ENCODE measurements at regions not wholly inside any gene's neighbourhood (a gene's known extent, or its start where the extent isn't known, plus 50 kb on each side); places are given as distances from the start of the nearest gene placed in this dataset.

DNA sequence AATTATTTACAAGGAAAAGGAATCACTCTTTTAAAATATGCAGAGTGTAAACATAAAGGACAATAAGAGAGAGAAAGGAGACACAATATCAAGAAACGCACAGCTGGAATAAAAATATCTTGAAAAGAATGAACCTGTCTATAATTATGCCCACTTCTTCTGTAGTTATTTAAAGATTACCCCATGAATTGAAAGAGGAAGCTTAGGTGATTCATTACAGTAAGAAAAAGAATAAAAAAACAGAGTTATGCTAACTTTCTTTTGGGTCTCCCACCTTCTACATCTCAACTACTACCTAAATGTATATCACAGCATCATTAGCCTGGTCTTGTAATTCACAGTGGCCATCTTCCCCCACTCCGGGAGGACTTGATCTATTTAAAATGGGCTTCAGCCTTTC, 182.1 kb downstream of the MRPL39 start:
- in situ Hi-C loops (cut with HindIII; ENCODE audit: low sequenced_read_pairs) = no loop called here

DNA sequence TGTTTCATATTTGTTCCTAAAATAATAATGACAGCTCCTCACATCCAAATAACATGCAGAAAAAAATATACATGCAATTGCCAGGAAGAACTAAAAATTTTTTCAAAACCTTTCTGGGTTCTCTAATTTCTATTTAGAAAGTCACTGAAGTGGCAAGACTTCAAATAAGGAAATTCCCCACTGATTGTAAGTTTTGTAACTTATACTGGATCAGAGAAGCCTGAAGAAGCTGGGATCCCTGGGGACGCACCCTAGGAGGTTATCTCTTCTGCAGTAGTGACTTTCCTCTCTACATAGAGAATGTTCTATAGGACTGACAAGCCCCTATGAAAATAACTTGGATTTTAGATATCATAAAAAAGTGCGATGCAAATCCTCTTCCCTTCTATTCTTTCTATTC, 182.6 kb downstream of the MRPL39 start:
- in situ Hi-C loops (cut with HindIII; ENCODE audit: low sequenced_read_pairs) = no loop called here

DNA sequence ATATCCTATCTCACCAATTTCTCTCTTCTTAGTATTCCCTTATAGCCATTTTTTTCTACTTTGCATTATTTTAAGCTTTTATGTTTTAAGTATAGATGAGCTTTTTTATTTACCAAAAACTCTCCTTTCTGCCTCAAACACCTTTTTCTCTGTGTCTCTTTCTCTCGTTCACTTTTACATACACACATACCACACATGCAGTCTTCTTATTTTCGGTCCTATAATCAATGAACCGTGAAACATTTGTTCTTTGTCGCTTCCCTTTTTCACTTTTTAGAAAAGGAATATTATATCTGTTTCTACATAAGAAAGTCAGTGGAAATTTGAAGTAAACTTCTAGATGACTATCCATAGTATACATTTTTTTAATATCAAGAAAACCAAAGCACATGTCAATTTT, 183.2 kb downstream of the MRPL39 start:
- in situ Hi-C loops (cut with HindIII; ENCODE audit: low sequenced_read_pairs) = no loop called here

DNA sequence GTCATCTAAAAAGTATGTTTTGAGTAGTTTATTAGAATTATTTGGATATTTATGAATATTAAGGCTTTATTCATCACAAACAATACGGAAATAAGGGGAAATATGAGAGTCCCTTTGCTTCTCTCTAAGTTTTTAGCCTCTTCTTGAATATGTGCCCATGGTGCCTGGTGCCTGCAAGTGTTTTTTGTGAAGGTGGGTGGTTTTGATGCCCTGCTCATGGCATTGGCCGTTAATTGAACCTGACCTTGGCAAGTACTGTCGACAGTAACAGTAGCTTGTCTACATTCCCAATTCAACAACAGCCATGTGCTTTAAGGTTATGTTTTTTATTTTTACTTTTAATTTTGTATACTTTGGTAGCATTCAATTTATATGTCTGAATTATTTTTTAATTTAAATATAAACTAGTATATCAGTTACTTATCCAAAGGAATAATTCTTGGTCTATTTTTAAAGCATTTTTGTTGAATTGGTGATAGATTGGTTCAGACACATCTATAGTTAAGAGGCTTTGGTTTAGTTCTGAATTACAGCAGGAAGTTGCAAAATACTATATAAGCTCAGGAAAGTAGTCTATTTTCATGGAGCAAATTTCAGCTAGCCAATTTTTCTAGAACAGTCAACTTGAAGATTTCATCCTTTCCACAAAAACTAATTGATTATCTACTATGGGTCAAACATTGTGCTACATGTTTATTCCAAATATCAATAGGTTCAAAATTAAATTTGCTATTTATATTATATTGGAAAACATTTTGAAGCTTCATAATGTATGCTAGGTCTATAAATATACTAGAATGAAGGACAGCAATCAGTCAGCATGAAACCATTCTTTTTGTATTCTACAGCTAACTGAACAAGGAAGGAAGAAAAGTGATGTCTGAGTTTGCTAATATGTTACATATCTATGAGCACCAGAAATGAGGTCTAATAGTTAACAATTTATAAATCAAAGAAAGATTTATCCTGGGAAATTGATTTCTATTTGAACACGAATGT, 184.4 kb downstream of the MRPL39 start:
- in situ Hi-C loops (cut with HindIII; ENCODE audit: low sequenced_read_pairs) = no loop called here

DNA sequence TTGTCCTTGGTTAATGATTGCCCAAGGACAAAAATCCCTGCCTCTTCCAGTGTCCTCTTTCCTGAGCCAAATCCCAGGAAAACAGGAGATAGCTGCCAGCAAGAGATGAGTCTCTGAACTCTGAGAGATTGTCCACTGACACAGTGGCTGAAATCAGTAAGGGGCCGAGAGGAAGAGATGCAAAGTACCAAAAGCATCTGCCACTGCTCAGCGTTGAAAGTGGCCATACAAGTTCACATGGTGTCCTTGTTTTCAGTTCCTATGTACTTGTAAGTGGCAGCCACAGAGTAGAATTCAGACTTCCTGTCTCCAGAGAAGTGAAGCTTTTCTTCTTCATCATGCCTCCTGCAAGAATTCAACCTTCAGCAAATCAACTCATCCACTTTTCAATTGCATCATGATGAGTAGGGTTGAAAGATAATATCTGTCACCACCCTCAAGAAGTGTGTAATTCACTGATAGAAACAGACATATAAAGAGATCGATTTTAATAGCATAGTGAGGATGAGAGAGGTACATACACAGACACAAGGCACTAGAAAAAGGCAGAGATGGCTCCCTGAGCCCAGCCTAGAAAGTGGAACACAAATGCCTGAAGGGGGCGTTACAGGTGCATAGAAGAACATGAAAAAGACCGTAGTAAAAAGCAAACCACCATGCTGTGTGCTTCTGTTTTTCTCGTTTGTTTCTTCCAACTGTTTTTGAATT, 185.8 kb downstream of the MRPL39 start:
- in situ Hi-C loops (cut with HindIII; ENCODE audit: low sequenced_read_pairs) = no loop called here

DNA sequence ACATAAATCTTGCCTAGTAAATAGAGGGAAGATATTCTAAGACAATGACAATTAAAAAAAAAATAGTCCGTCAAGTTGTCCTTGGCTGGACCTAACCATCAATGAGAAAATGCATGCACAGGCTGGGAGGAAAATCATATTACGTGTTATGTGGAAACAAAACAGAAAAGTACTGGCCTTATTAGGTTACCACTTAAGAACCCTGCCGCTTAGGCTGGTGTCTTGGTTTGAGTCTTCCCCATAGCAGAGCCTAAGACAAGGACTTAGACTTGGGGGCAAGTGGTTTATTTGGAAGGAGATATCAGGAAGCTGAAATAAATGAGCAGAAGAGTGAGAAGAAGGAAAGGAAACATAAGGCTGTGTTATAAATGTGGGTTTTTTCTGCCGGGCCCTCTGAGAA, 186.4 kb downstream of the MRPL39 start:
- in situ Hi-C loops (cut with HindIII; ENCODE audit: low sequenced_read_pairs) = no loop called here

DNA sequence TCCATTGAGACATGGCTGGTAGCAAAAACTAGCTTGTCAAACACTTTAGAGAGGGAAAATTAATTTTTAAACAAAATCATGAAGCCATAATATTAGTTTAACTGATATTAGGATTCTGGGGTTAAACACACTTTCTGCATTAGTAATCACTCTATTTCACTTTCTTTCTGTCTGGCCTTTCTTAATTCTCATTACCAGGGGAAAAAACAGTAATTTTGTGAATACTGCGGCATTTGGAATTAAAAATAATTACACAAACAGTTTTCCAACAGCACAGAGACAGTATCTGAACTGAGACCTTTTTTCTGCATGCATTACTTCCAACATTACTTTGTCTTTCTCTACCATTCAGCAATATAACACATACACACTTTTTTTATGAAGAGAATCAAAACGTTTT, 190.6 kb downstream of the MRPL39 start:
- in situ Hi-C loops (cut with HindIII; ENCODE audit: low sequenced_read_pairs) = no loop called here

DNA sequence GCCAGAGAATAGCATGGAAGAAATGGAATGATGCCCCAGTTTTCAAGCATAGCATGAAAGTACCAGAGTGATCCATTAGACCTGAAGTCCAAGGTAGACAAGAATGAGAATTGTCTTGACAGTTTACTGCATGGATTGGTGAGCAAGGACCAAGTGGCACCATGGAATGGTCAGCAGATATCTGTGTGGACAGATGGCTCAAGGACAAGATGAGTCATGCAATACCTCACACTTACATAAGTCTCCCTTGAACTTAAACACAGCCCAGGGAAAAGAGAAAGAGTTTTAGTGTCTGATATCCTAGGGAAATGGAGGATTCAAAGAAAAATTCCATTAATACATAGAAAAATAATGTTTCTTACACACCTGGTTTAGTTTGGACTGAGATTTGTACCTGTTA, 195.2 kb downstream of the MRPL39 start:
- in situ Hi-C loops (cut with HindIII; ENCODE audit: low sequenced_read_pairs) = no loop called here

DNA sequence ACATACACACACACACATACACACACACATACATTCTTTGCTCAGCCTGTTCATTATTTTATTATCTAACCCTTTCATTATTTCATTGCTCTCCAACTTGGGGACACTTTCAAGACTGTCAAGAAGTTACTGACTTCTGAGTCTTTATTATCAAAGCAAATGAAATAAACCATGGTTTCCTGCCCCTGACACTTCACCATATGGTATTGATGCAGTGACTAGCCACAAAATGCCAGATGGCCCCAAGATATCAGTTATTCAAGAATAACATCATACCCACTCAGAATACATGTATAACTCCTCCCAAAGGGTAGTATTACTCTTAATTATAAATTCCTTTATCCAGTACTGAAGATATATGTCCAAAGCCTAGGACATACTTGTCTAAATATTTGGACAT, 197.3 kb downstream of the MRPL39 start:
- in situ Hi-C loops (cut with HindIII; ENCODE audit: low sequenced_read_pairs) = no loop called here

DNA sequence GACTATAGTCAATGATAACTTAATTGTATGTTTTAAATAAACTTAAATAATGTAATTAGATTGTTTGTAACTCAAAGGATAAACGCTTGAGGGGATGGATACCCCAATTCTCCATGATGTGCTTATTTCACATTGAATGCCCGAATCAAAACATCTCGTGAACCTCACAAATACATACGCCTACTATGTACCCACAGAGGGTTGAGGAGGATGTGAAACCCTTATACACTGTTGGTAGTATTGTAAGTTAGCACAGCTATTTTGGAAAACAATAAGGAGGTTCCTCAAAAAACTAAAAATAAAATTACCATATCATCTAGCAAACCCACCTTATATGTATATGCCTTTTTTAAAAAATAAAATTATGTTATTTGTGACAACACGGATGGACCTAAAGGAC, 198.6 kb downstream of the MRPL39 start:
- in situ Hi-C loops (cut with HindIII; ENCODE audit: low sequenced_read_pairs) = no loop called here

DNA sequence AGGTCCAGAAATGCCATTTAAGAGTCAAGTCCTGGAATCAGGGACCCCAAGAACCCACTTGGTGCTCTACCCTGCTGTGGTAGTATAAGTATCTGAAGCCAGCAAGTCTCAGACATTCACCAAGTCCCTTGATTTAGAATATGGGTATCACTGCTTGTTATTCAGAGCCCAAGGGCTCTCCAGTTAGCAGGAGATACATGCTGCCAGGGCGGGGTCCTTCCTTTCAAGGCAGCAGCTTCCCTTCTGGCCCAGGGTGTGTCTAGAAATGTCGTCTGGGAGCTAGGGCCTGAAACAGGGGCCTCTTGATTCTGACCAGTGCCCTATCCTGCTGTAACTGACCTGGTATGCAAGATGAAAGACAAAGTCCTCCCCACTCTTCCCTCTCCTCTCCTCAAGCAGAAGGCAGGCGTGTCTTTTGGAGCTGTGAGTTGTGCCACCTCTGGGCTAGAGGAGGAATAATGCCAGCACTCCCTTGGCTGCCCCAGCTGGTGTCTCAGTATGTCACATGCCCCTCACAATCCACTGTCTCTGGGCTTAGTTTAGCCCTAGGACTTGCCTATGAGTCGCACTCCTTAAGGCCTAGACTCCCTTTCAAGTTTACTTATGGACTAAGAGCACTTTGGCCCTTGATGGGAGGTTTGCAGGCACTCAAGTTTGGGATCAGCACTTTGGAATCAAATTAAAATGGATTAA, 200.2 kb downstream of the MRPL39 start:
- in situ Hi-C loops (cut with HindIII; ENCODE audit: low sequenced_read_pairs) = no loop called here

DNA sequence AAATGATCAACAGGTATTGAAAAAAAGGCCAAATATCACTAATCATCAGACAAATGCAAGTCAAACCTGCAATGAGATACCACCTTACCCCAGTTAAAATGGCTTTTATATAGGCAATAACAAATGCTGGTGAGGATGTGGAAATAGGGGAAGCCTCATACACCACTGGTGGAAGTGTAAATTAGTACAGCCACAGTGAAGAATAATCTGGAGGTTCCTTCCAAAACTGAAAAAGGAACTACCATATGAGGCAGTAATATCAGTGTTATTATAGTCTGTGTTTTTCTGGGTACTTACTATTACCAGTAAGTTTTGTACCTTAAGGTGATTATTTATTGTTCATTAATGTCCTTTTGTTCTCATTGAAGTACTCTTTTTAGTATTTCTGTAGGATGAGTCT, 201.3 kb downstream of the MRPL39 start:
- in situ Hi-C loops (cut with HindIII; ENCODE audit: low sequenced_read_pairs) = no loop called here

DNA sequence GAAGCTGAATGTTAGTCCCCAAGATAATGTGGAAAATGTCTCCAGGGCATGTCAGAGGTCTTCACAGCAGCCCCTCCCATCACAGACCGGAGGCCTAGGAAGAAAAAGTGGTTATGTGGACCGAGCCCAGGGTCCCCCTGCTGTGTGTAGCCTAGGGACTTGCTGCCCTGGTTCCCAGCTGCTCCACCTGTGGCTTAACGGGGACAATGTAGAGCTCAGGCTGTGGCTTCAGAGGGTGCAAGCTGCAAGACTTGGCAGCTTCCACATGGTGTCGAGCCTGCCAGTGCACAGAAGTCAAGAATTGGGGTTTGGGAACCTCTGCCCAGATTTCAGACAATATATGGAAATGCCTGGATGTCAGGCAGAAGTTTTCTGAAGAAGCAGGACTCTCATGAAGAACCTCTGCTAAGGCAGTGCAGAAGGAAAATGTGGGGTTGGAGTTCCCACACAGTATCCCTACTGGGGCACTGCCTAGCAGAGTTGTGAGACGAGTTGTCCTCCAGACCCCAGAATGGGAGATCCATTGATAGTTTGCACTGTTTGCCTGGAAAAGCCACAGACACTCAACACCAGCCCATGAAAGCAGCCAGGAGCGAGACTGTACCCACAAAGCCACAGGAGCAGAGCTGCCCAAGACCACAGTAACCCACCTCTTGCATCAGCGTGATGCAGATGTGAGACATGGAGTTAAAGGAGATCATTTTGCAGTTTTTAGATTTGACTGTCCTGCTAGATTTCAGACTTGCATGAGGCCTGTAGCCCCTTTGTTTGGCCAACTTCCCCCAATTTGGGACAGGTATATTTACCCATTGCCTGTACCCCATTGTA, 204.9 kb downstream of the MRPL39 start:
- in situ Hi-C loops (cut with HindIII; ENCODE audit: low sequenced_read_pairs) = no loop called here

DNA sequence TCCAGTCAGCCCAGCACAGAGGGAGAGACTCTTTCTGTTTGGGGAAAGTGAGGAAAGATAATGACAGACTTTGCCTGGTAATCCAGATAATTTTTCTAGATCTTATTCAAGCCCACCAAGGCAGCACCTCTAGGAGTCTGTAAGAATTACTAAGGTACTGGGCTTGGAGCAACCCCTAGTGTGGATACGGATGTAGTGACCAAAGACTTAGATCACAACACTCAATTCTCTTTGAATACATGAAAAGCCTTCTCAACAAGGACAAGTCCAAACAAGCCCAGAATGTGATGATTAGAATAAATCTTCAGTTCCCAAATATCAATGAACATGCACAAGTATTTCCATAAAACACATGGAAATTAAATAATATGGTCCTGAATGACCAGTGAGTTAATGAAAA, 206.9 kb downstream of the MRPL39 start:
- in situ Hi-C loops (cut with HindIII; ENCODE audit: low sequenced_read_pairs) = no loop called here

DNA sequence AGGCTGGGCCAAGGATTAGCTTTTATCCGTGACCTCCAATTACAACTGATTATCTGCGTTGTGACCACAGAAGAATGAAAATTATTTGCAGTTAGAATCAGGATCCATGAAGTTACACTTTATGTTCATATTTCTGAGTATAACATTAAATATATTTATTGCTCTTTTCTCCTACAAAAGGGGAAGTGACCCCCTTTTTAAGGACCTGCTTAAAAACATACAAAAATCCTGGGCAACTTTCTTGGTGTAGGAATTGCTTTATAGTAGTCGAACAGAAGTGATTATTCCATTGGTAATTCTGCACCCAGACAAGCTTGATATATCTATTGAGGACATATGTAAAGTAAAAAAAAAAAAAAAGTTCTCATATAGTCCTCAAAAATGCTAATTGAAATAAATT, 208.7 kb downstream of the MRPL39 start:
- in situ Hi-C loops (cut with HindIII; ENCODE audit: low sequenced_read_pairs) = no loop called here

DNA sequence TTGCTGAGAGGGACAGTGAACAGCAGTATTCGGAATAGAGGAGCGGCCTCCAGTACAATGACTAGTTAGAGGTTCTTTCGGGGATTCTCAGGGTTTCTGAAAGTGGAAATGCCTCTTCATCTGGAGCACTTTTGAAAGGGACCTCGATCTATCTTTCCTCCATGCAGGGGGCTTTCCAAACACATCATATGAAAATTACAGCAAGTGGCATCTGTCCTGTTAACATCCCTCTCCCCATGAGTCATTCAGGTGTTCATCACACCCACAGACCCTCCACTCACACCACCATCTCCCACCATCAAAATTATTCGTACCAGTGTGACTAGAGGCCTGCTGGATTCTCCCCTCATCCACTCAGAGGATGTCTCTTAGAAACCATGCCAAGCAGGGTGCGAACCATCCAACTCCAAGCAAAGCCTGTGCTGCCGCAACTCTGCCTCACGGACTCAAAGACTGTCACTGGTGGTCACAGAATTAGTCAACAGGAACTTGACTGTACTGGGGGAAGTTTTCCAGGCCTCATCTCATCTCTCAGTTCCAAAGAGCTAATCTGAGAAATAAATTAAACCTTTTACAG, 211.1 kb downstream of the MRPL39 start:
- in situ Hi-C loops (cut with HindIII; ENCODE audit: low sequenced_read_pairs) = no loop called here

DNA sequence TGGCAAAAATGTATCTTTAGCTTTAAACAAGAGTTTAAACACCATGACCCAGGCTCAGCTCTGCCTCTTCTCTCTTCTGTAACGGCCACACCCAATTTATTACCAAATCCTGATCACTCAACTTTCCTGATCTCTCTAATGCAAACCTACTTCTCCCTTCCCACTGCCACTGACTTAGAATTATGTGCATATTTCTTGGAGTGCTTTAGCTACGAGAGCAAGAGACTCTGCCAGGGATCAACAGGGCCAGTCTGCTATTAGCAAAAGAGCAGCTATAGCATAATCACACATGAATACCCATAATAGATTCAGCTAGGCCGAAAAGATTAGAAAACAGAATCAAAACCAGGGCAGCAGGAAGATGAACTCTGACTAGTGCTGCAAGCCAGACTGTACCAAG, 215.5 kb downstream of the MRPL39 start:
- in situ Hi-C loops (cut with HindIII; ENCODE audit: low sequenced_read_pairs) = no loop called here

DNA sequence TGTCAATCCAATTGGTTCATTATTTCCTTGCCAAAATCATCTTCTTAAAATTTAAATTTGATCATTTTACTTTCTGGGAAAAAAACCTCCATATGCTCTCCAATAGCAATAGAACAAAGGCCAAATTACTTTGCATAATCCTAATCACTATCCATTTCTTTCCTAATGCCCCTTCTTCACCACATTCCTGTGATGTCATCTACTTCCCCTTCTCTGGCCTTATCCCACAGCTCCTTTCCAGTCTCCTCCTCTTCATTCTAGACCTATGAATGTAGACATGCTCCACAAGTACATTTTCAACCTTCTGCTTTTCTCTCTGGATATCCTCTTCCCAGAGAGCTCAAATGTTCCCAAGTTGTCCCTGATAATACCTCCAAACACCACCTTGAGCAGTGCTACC, 216.6 kb downstream of the MRPL39 start:
- in situ Hi-C loops (cut with HindIII; ENCODE audit: low sequenced_read_pairs) = no loop called here

DNA sequence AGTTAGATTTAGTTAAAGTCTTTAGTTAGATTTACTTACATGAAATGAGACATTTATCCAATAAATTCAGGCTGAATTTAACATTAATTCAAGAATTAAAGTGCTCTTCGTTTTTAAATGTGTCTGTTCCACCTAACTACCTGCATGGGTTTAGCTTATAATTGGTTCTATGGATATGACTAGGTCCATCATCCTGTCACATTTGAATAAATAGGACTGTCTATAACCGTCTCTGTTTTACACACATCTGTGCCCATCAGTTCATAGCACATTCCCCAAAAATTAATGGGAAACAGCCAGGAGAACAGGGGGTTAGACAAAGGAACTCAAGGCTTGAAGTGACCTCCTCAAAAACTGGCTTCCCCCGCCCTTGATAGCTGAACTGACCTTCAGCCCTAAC, 219.6 kb downstream of the MRPL39 start:
- in situ Hi-C loops (cut with HindIII; ENCODE audit: low sequenced_read_pairs) = no loop called here

DNA sequence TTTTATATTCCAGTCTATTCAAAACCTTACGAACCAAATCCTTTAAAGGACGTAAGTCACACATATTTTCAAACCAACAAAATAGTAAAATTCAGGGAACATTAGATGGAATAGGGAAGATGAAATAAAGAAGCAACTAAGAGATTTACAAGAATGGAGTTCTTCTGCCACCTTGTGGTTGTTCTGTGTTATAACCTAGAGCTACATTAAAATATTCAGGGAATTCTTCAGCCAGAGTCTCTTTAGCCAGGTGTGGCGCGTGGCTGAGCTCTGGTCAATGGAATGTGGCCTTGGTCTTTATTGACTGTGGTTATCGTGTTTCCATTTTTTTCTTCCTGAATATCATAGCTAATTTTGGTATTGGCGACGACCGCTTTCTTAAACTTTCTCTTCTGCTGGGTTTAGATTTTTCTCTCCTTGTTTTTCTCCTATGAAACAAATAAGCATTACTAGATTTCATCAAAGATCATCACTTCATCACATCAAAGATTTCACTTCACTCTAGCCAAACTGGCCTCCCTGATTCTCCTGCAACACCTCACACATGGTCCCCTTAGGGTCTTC, 221.3 kb downstream of the MRPL39 start:
- in situ Hi-C loops (cut with HindIII; ENCODE audit: low sequenced_read_pairs) = no loop called here

Measured in endothelial cell of hepatic sinusoid (primary cell).